ENCODE measurements at regions not wholly inside any gene's neighbourhood (a gene's known extent, or its start where the extent isn't known, plus 50 kb on each side); places are given as distances from the start of the nearest gene placed in this dataset.

GRCh38 chr6:165721356-165721755 lies 58.3 kb upstream of the PDE10A start:
- no peak for DNase-seq (ENCODE audit: low spot score)

GRCh38 chr6:165718491-165718891 lies 55.5 kb upstream of the PDE10A start:
- no peak for DNase-seq (ENCODE audit: low spot score)

GRCh38 chr6:165717732-165718465 lies 54.9 kb upstream of the PDE10A start:
- no peak for DNase-seq (ENCODE audit: low spot score)

- no peak for DNase-seq (ENCODE audit: low spot score)
These were observed 53.8 kb upstream of the PDE10A start for GRCh38 chr6:165716886-165717285.

GRCh38 chr6:165715428-165715827 lies 52.4 kb upstream of the PDE10A start:
- DNase-seq (ENCODE audit: low spot score) = no peak

GRCh38 chr6:165714907-165715306 lies 51.9 kb upstream of the PDE10A start:
- DNase-seq (ENCODE audit: low spot score) = no peak

GRCh38 chr6:165713845-165714466 lies 50.9 kb upstream of the PDE10A start:
- DNase-seq (ENCODE audit: low spot score) = no peak

All from ureter (tissue), 1 donor.